Upper lobe of right lung (tissue), 1 donor: ENCODE measurements at regions not wholly inside any gene's neighbourhood (a gene's known extent, or its start where the extent isn't known, plus 50 kb on each side); places are given as distances from the start of the nearest gene placed in this dataset.

Experiments used
- ATAC-seq: fragments of 200-7000 bp; cut with Tn5 transposase; one replicate; pipeline ENCODE4 v1.9.1; 2020; ENCODE audit warnings: mild to moderate bottlenecking, moderate library complexity
- DNase-seq: peaks from one replicate; pipeline ENCODE4 v3.0.0-alpha.2; 2020
- H3K27ac ChIP-seq: fragments of 200-600 bp; one replicate; pipeline ENCODE4 v1.8.0; 2022
- H3K27me3 ChIP-seq: fragments of 200-600 bp; one replicate; pipeline ENCODE4 v1.8.0; 2022; ENCODE audit warnings: mild to moderate bottlenecking
- H3K36me3 ChIP-seq: fragments of 200-600 bp; one replicate; pipeline ENCODE4 v1.8.0; 2022
- H3K4me1 ChIP-seq: fragments of 200-600 bp; one replicate; pipeline ENCODE4 v1.8.0; 2022
- H3K4me3 ChIP-seq: fragments of 200-600 bp; one replicate; pipeline ENCODE4 v1.8.0; 2022; ENCODE audit warnings: mild to moderate bottlenecking
- H3K9me3 ChIP-seq: fragments of 200-600 bp; one replicate; pipeline ENCODE4 v1.8.0; 2022
- intact Hi-C: fragments of 100-400 bp; cut with DNase I; formaldehyde crosslinking; loops from one replicate; pipeline ENCODE4 v1.11.0; 2022
- TF ChIP-seq, protein P1 (sequence below): fragments of 200-600 bp; IDR thresholded peaks from one replicate; pipeline ENCODE4 v1.8.0; 2022; ENCODE audit warnings: antibody characterized with exemption
- donor health status: DM: no; HTN: yes; CAD: no; lungs with severe emphysema.

DNA sequence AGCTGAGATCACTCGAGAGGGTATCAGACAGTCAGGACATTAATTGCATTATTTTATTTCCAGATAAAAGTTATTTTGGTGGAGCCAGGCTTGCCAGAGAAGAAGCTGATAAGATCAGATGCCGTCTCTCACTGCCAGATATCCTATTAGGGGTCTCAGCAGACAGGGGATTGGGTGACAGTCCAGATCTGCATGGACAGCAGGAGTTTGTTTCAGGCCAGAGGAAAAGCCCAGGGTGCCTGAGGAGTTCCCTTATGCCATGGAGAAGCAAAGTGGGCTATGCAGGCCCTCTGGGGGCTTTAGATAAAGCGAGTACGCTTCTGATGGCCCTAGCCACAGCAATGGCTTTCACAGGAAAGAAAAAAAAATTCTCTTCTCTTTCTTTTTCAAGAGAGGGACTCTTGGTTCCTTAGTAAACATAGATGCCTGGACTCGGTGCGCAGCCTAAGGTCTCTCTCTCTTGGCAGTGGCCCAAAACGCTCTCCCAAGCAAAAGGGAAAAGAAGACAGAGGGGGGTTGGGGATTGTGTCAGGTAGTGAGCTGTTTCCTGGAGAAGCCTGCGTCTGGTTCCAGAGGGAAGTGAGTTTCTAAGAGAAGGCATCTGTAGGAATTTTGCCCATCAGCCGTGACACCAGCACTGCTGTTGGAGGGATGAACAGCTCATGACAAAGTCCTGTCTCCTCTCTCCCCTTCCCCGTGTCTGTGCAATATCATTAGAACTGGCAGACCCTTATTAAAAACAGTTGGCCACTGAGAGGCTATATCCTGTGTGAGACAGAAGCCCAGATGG lies 166.3 kb upstream of the FOXF1 start:
- intact Hi-C loops, result loop anchor here (10.0 kb wide), 1 partner anchor 171 kb away; the partner anchor contains the start of gene FOXF1
- ATAC-seq, result no peak
- Histone ChIP-seq H3K4me1 (peaks cover 14% of the 10 kb centered on the region), H3K27me3 (peaks cover 7% of the 10 kb centered on the region), H3K9me3 (no peaks in the 10 kb centered on the region), H3K4me3 (peak overlapping the region; percentile 25), H3K27ac (peak overlapping the region; percentile 71), H3K36me3 (no peaks in the 10 kb centered on the region)
- TF ChIP-seq, protein P1, sequence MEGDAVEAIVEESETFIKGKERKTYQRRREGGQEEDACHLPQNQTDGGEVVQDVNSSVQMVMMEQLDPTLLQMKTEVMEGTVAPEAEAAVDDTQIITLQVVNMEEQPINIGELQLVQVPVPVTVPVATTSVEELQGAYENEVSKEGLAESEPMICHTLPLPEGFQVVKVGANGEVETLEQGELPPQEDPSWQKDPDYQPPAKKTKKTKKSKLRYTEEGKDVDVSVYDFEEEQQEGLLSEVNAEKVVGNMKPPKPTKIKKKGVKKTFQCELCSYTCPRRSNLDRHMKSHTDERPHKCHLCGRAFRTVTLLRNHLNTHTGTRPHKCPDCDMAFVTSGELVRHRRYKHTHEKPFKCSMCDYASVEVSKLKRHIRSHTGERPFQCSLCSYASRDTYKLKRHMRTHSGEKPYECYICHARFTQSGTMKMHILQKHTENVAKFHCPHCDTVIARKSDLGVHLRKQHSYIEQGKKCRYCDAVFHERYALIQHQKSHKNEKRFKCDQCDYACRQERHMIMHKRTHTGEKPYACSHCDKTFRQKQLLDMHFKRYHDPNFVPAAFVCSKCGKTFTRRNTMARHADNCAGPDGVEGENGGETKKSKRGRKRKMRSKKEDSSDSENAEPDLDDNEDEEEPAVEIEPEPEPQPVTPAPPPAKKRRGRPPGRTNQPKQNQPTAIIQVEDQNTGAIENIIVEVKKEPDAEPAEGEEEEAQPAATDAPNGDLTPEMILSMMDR, result no peak
- DNase-seq, result no peak

DNA sequence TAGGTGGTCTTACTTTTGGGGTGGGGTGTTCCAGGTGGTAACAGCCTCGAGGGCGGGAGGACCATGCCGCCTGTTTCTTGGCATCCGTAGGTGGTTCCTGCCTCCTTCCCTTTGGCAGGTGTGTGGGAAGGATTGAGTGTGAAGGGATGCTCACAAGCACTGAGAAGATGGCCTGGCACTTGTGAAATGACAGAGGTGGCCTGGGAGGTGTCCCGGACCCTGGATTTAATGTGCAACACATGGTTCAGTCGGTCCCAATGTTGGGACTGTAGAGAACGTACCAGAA lies 165.8 kb upstream of the FOXF1 start:
- peaks cover 7% of the 10 kb centered on the region for H3K27me3 ChIP-seq
- peaks cover 14% of the 10 kb centered on the region for H3K4me1 ChIP-seq
- no peak overlapping the region for H3K4me3 ChIP-seq
- DNase-seq (no peak), ATAC-seq (no peak)
- no peaks in the 10 kb centered on the region for H3K36me3 ChIP-seq
- peak overlapping the region; percentile 71 for H3K27ac ChIP-seq
- no peaks in the 10 kb centered on the region for H3K9me3 ChIP-seq
- TF ChIP-seq, protein P1, result no peak
- intact Hi-C loops, result loop anchor here (10.0 kb wide), 1 partner anchor 170 kb away; the partner anchor contains the start of gene FOXF1

GRCh38 chr16:86344881-86345280 lies 165.4 kb upstream of the FOXF1 start:
- intact Hi-C loops, result loop anchor here (10.0 kb wide), 1 partner anchor 170 kb away; the partner anchor contains the start of gene FOXF1
- Histone ChIP-seq H3K27me3 (peaks cover 7% of the 10 kb centered on the region), H3K4me1 (peaks cover 14% of the 10 kb centered on the region), H3K4me3 (no peak overlapping the region), H3K36me3 (no peaks in the 10 kb centered on the region), H3K27ac (no peak overlapping the region), H3K9me3 (no peaks in the 10 kb centered on the region)
- TF ChIP-seq, protein P1, result no peak
- ATAC-seq (no peak), DNase-seq (no peak)

DNA sequence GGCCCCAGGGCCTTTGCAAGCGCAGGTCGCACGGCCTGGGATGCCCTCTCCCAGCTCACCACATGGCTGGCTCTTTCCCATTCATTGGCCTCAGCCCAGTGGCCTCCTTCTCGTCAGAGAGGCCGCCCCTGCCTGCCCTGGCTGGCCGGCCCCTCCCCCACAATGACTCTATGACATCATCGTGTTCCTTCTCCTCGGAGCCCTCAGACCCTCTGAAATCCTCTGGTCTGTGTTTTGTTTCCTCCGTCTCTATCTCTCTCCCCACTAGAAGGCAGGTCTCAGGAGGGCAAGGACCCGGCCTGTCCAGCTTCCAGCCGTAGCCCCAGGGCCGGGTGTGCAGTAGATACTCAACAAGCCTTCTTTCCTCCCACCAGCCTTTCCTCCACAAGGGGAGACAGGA lies 164.8 kb upstream of the FOXF1 start:
- H3K36me3 ChIP-seq, result no peaks in the 10 kb centered on the region
- peaks cover 7% of the 10 kb centered on the region for H3K27me3 ChIP-seq
- no peaks in the 10 kb centered on the region for H3K9me3 ChIP-seq
- no peak overlapping the region for H3K27ac ChIP-seq
- DNase-seq (no peak), ATAC-seq (no peak)
- intact Hi-C loops, result loop anchor here (10.0 kb wide), 1 partner anchor 169 kb away; the partner anchor contains the start of gene FOXF1
- peaks cover 14% of the 10 kb centered on the region for H3K4me1 ChIP-seq
- no peak overlapping the region for H3K4me3 ChIP-seq
- TF ChIP-seq, protein P1, result no peak

- H3K27ac ChIP-seq, result no peak overlapping the region
Observed at GRCh38 chr16:86346034-86346433, 164.3 kb upstream of the FOXF1 start.

More at GRCh38 chr16:86346034-86346433, 164.3 kb upstream of the FOXF1 start:
- peak; percentile 26 for ATAC-seq
- TF ChIP-seq, protein P1, result no peak
- H3K27me3 ChIP-seq, result peaks cover 12% of the 10 kb centered on the region
- H3K36me3 ChIP-seq, result no peaks in the 10 kb centered on the region
- intact Hi-C loops, result loop anchor here (10.0 kb wide), 1 partner anchor 169 kb away; the partner anchor contains the start of gene FOXF1
- DNase-seq, result no peak
- no peak overlapping the region for H3K4me3 ChIP-seq
- H3K4me1 ChIP-seq, result peaks cover 14% of the 10 kb centered on the region
- H3K9me3 ChIP-seq, result no peaks in the 10 kb centered on the region
